ENCODE measurements at regions not wholly inside any gene's neighbourhood (a gene's known extent, or its start where the extent isn't known, plus 50 kb on each side); places are given as distances from the start of the nearest gene placed in this dataset.

DNA sequence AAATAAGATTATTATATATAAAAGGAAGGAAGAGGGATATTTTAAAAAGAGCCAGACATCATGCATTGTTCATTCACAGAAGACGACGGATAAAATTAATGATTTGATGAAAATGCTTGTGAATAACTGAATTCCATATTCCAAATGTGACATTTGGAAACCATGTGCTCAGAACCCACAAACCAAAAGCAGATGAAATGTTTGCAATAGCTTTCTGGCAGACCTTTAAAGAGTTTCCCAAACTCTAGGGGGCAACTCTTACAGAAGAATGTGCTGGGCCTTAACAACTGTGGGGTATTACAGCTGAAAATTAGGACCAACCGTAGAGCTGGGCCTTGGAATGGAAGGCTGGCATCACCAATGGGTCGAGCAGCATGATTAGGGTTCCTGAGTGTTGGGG, 471.0 kb downstream of the EFNA5 start:
- Histone ChIP-seq H2BK12ac (ENCODE audit: insufficient read length, low read depth, low read length) (no peak overlapping the region), H4K8ac (replicated peaks; ENCODE audit: insufficient read length, low read depth, low read length) (no peak overlapping the region), H3K27me3 (ENCODE audit: insufficient read depth, low read length) (no peaks in the 10 kb centered on the region), H4K5ac (ENCODE audit: insufficient read length, low read depth, low read length) (no peak overlapping the region), H3K9me3 (ENCODE audit: control insufficient read depth, low read depth, low read length) (no peaks in the 10 kb centered on the region), H3K23ac (ENCODE audit: insufficient read length, low read depth, low read length) (no peak overlapping the region), H3K4me2 (ENCODE audit: insufficient read depth, insufficient read length, low read length) (no peak overlapping the region), H3K27ac (ENCODE audit: insufficient read length, low read depth, low read length) (no peak overlapping the region), H2BK15ac (ENCODE audit: low read depth, low read length) (no peak overlapping the region), H2AK5ac (ENCODE audit: insufficient read length, low read length) (no peak overlapping the region), H3K4me1 (ENCODE audit: insufficient read depth, low read length) (no peaks in the 10 kb centered on the region), H3K79me1 (ENCODE audit: insufficient read depth, low read depth, low read length, poor library complexity, severe bottlenecking) (no peaks in the 10 kb centered on the region), H4K20me1 (ENCODE audit: control insufficient read depth, insufficient read depth, insufficient read length) (no peaks in the 10 kb centered on the region), H3T11ph (ENCODE audit: low read length) (no peak overlapping the region), H4K91ac (ENCODE audit: insufficient read length, low read depth, low read length) (no peak overlapping the region), H3K14ac (ENCODE audit: insufficient read depth, low read length) (no peak overlapping the region), H3K4ac (ENCODE audit: low read depth, low read length) (no peak overlapping the region), H3K9ac (ENCODE audit: extremely low read depth, insufficient read length, low read length) (no peak overlapping the region), H2AFZ (ENCODE audit: low read length) (no peak overlapping the region), H3K18ac (ENCODE audit: insufficient read length, low read depth, low read length) (no peak overlapping the region), H2BK5ac (ENCODE audit: insufficient read length, low read length) (no peak overlapping the region), H3K23me2 (ENCODE audit: insufficient read length, low read depth, low read length, poor library complexity, severe bottlenecking) (no peaks in the 10 kb centered on the region), H3K79me2 (ENCODE audit: insufficient read depth, low read length) (no peaks in the 10 kb centered on the region), H3K56ac (ENCODE audit: insufficient read length, low read depth, low read length) (no peak overlapping the region), H2BK20ac (ENCODE audit: low read depth, low read length, poor library complexity, severe bottlenecking) (no peak overlapping the region), H2BK120ac (ENCODE audit: low read depth, low read length, poor library complexity, severe bottlenecking) (no peak overlapping the region)
- Mint-ChIP-seq H3K36me3 (ENCODE audit: insufficient read depth in 1 of 3, low read depth in 3 of 3) (no peaks in the 10 kb centered on the region), H3K4me3 (no peak overlapping the region), H3K27me3 (ENCODE audit: low read depth) (no peaks in the 10 kb centered on the region), H3K4me1 (peaks cover 0 to 3% of the 10 kb centered on the region in 2 experiments; a peak in 1 of 4 replicates), H3K27ac (no peak overlapping the region), H3K9me3 (no peaks in the 10 kb centered on the region)
- WGBS (ENCODE audit: extremely low coverage, insufficient read length, low lambda C conversion rate), result no CpG with 5 or more reads among the region's 4 CpGs
- DNase-seq, result no peak
- TF ChIP-seq CTCF (conservative IDR thresholded peaks at IDR 0.05), result no peak
